Colon (tissue), 2 donors: ENCODE measurements at regions not wholly inside any gene's neighbourhood (a gene's known extent, or its start where the extent isn't known, plus 50 kb on each side); places are given as distances from the start of the nearest gene placed in this dataset.

Experiments used
- FAIRE-seq: peaks from 2 replicates; lab custom pipeline; 2012; peaks lifted over from hg19 to GRCh38; lab: Jason Lieb, UNC
- donor health status: control.
- donor health status: control.

DNA sequence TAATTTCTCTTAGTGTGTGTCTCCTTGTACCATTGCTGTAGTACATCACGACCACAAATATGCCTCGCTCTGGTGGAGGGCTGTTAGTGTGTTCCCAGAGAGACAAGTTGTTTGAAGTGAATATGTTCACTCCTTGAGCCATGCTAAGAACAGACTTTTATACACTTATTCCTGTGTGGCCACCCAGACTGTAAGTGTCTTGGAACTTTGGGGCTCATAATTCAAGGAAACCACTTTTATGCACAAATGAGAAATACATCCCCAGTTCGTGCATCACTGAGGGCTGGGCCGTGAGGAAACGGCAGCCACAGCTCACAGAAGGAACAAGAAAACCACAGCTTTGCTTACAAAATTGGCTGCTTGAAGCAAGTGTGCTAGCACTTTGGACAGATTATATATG lies 362.2 kb upstream of the DDHD1 start:
- FAIRE-seq = no peak

- FAIRE-seq = no peak
These were observed 361.1 kb upstream of the DDHD1 start for GRCh38 chr14:53514197-53514596.

GRCh38 chr14:53510281-53510912 lies 357.3 kb upstream of the DDHD1 start:
- peak; percentile 58 for FAIRE-seq

DNA sequence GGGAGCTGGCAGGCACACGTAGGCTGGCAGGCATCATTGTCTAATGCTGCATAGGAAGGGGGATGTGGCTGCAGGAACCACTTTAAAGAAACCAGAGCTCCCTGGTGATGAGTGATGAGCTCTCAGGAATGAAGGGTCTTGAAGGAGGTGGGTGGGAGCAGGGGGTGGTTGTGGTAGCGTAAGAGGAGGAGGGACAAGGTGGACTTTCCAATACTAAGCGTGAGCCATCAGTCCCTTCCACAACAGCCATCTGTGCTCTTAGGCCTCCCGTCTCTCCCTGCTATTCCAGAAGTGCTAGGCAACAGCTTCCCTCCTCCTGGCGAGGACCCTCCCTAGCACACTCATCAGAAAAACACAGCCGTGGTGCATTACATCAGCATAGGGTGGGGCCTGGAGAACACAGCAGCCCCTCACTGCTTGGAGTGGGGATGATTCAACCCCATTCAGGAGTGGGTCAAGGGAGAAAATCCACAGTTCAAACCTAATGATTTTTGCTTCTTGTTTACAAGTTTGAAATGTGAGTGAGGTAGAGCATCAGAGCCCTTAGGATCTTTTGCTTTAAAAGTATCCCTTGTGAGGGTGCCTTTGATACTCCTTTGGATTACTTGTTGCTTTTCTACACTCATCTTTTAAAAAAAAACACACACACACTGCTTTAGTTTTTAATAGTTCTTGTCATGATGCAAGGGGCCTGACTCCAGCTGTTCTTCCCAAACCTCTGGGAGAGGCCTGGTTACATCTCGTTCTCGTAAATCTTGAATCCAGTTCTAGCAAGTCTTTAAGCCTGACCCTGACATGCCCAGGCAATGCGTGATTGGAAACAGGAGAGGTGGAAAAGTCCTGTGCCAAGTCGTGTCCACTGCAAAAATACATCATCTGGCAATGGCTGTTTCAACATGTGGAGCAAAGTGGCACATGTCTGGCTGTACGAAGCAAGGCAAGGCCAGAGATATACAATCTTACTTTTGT lies 356.4 kb upstream of the DDHD1 start:
- no peak for FAIRE-seq

DNA sequence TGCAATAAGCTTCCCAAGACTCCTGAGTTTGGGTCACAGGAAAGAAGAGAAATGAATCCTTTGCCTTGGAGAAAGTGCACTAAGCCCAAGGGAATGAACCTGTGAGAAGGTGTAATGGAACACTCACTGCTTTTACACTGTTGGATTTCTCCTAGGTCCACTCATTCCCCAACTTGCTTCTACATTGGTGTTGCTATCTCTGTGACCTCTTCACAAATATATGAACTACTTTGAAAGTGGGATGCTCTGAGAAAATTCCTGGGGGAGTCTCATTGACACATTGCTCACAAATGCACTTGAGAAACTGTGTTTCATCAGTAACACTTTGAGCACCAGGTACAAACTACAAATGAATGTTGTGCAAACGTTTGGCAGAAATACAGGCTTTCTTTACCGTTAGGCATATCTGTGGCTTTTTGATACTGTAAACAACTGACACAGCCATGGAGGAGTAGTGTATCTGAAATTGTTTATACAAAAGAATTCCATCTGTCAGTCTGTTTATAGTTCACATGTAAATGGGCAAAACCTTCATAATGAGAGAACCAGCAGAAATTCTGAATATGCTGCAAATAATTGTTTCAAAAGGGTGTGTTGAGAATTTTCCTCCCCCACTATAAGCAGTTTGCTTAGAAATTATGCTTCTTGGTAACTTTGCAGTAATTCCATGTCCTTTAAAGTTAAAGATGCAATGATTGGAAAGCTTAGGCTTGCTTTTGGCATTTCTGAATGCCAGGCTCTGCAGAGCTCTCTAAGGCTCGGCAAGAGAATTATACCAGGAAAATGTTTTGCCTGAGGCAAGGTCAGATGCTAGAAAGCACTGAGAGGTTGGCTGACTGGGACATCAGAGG lies 348.5 kb upstream of the DDHD1 start:
- no peak for FAIRE-seq

- FAIRE-seq = no peak
These were observed 347.1 kb upstream of the DDHD1 start for GRCh38 chr14:53500191-53500590.

DNA sequence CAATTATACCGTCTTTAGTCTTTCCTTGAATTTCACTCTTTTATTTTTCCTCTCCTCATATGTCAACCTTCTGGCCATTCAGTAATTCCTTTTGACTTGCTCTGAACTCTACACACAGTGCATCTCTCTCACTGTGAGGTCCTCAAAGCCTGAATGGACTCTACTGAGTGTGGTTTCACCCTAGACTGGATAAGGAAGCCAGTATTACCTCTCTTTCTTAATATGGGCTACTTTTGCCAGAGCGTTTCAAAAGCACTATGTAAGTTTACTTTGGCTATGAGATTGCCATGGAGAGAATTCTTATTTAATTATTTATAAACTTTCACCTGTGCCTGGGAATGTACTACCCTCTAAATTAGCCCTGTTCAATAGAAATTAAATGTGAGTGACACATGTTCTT lies 343.5 kb upstream of the DDHD1 start:
- FAIRE-seq = no peak

DNA sequence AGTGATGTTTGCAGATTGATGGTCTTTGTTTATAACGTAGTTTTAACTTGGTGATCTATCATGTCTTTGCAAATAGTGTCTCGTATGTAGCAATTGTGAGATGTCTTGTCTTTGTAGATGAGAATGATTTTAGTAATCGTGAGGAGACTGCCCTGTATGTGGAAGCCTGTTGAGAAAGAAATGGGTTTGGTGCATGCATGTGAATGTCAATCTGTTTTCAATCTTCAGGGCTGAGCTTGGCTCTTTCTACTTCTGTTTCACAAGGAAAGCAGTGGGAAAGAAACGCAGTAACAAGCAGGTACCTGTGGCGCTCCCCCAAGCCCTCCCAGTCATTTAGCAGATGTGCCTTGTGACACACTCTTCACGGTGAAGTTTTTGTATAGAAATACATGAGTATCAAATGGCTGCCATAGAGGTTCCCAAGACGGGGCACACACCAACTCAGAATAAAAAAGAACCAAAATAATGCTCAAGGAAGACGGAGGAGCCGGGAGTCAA lies 342.8 kb upstream of the DDHD1 start:
- no peak for FAIRE-seq

GRCh38 chr14:53494587-53494986 lies 341.5 kb upstream of the DDHD1 start:
- no peak for FAIRE-seq

DNA sequence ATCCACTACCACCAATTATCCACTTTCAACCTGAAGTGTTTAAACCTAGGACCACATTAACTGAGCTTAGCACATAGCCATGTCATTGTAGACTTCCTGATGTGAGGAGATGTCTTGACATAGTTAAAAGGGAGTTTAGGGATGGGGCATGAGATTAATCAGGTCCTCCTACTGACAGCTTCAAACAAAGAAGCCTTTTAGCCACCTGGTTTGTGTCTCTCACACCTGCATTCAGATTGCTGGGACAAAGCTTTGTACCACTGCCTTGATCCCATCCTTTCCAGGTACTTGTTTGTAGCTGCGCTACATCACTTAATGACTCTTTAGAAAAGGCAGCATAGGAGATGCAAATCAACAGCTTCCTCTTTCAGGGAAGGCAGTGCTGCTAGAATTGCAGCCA lies 340.7 kb upstream of the DDHD1 start:
- FAIRE-seq = no peak

GRCh38 chr14:53493320-53493719 lies 340.2 kb upstream of the DDHD1 start:
- FAIRE-seq = no peak

GRCh38 chr14:53491884-53492277 lies 338.8 kb upstream of the DDHD1 start:
- no peak for FAIRE-seq

GRCh38 chr14:53491256-53491883 lies 338.2 kb upstream of the DDHD1 start:
- FAIRE-seq = no peak

DNA sequence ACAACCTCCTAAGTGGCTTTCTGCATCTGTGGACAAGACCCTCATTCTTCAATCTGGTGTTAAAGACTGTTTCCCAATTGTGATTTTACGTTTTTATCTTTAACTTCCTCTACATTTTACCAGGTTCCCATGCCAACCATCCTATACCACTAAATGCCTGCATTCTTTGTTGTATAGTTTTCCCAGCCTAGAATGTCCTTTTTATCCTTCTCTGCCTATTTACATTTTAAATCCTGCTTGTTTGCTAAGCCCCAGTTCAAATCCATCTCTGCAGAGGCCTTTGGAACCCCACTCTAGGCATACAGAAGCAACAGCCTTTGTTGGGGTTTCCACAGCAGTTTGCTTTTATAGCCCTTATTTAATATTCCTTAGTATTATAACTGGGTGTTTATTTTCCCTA lies 325.1 kb upstream of the DDHD1 start:
- FAIRE-seq = no peak

DNA sequence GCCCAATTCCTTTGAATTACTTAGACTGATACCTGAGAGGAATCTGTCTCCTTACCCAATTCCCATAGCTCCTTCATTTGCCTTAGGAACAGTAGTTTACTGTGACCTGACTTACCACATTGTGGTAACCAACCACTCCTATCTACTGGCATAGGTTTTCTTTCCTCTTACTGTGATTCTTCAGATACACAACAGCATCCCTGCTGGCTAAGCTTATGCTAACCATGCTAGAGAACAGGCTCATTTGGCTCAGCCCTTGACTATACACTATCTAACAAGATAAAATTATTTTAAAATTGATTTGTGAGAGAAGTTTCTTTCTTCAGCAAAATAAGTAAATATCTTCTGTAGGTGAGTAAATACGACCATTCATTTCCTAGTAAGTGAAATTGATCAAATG lies 320.4 kb upstream of the DDHD1 start:
- FAIRE-seq = no peak

DNA sequence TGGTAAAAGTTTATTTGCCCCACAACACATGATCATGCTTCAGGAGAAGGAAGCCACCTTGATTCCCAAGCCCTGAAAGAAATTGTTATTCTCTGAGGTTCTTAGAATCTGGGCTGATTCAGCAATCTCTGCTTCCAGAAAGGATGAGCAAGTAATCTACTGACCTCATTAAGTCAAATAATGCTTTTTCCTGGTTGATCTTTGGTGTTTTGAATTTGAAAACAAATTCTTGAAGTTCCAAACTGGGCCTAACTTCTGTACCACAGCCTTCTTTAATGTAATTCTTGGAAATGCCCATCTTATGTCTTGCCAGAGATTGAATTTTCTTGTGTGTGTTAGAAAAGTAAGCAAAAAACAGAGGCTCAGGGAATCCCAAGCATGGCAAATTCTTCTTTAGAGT lies 319.2 kb upstream of the DDHD1 start:
- FAIRE-seq = no peak

DNA sequence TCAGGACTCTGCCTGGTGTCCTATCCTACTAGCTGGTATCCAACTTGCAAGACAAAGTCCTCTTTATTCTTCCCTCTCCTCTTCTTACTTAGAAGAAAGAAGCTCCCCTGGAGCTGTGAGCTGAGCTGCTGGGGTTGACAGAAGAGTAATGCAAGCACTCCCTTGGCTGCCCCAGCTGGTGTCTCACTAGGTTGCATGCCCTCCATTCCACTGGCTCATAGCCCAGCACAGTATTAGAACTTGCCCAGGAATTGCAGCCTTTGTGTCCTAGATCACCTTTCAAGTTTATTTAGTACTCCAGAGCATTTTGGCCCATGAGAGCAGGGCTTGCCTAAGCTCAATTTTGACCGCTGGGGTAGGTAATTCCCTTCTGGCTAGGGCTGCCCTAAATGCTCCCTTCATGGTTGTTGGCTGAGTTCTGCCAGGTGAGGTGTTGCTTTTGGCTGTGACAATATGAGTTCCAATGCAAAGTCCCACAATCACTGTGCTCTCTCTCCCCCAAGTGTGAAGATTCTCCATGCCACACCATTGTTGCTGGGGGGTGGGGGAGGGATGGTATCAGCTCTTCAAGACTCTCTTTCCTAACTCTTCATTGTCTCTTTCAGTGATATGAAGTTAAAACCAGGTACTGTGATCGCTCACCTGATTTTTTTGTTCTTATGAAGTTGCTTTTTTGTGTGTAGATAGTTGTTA lies 317.4 kb upstream of the DDHD1 start:
- no peak for FAIRE-seq

DNA sequence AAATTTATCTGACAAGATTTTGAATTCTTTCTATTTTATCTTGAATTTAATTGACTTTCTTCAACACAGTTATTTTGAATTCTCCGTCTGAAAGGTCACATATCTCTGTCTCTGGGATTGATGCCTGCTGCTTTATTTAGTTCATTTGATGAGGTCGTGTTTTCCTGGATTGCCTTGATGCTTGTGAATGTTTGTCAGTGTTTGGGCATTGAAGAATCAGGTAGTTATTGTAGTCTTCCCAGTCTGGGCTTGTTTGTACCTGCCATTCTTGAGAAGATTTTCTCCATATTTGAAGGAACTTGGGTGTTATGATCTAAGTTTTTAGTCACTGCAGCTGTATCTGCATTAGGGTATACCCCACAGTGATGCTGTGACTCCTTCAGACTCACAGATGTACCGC lies 315.8 kb upstream of the DDHD1 start:
- FAIRE-seq = no peak

GRCh38 chr14:53464376-53464775 lies 311.3 kb upstream of the DDHD1 start:
- no peak for FAIRE-seq

DNA sequence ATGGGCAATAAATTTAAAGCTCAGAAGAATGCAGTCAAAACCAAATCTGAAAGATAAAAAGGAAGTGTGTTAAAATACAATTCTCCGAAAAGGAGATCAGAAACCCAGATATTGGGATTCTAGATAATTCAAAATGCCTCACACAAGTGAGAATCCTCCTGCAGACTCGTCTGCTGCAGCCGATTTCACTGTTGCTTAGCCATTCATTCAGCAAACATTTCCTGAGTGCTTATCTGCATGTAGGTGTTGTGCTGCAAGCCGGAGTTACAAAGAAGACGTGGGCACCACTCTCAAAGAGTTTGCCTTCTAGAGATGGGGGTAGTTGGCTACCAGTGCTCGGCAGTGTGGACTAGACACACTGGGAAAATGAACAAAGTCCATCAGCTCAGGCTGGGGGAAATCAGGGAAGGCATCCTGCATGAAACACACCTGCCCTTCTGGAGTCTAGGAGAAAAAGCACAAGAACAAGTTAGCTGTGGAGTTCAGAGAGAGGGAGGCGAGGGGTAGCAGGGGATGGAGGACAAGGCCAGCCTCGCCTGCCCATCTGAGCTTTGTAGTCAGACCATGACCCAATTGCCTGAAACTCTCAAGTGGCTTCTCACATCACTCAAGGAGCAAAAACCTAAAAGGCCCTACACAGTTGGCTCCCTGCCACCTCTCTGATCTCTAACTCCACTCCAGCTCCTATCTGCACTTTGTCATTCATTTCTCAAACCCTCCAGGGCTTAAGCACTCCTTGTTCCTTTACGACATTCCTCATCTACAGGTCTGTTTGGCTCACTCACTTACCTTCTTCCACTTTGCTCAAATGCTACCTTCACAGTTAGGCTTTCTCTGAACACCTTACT lies 310.0 kb upstream of the DDHD1 start:
- FAIRE-seq = no peak
